HepG2 (cell line): ENCODE measurements at regions not wholly inside any gene's neighbourhood (a gene's known extent, or its start where the extent isn't known, plus 50 kb on each side); places are given as distances from the start of the nearest gene placed in this dataset.
A peak's percentile ranks its signal among the peaks of the same experiment; 100 is the strongest.

Source experiments
- ATAC-seq: fragments of 200-7000 bp; cut with Tn5 transposase; 3 replicates; pipeline ENCODE4 v1.9.1; 2020; ENCODE audit warnings: mild to moderate bottlenecking, moderate library complexity
- BruUV-seq: library from RNA; stranded (reverse); fragments of 400-500 nt; replicated peaks from 2 replicates; lab custom pipeline; 2021; lab: Mats Ljungman, UMichigan
- CTCF ChIA-PET: fragments of 300-600 bp; formaldehyde crosslinking; extraction: SDS; loops from one replicate; lab custom pipeline; 2021; ENCODE audit warnings: low total read pairs, inconsistent platforms, low intra/inter-chr PET ratio; lab: Yijun Ruan, JAX
- POLR2A ChIA-PET: fragments of 350-600 bp; sonication (Branson Sonifier 250); formaldehyde crosslinking; loops from one replicate; lab custom pipeline; 2020; ENCODE audit warnings: antibody characterized with exemption, inconsistent platforms; lab: Yijun Ruan, JAX
- DNase-seq: peaks from one replicate; pipeline ENCODE4 v3.0.0-alpha.2; 2015; ENCODE audit warnings: low spot score
- FAIRE-seq: peaks from 3 replicates; lab custom pipeline; 2011; peaks lifted over from hg19 to GRCh38; lab: Jason Lieb, UNC
- H2AFZ ChIP-seq: one replicate; pipeline ENCODE4 v1.6.1; 2011; ENCODE audit warnings: low read length, inconsistent platforms
- H3K27ac ChIP-seq: fragments of 300-600 bp; 3 replicates; pipeline ENCODE4 v1.8.0; 2011; ENCODE audit warnings: mixed run types, mild to moderate bottlenecking, mixed read lengths, low read length, inconsistent platforms; ENCODE audit not compliant: insufficient read depth; ENCODE audit errors: extremely low read length
- H3K27me3 ChIP-seq, 2 experiments: fragments of 200-600 bp in 1 of 2; 2 replicates in 1 of 2; 3 replicates in 1 of 2; pipeline versions ENCODE4 v1.6.0 to v1.8.0; 2011; ENCODE audit warnings: low read length in 2 of 2, mild to moderate bottlenecking in 2 of 2, moderate library complexity in 2 of 2, inconsistent platforms in 1 of 2; ENCODE audit not compliant: insufficient read depth in 2 of 2, control insufficient read depth in 1 of 2
- H3K36me3 ChIP-seq, 2 experiments: fragments of 200-600 bp in 1 of 2; replicated peaks in 1 of 2; 2 replicates in 1 of 2; 3 replicates in 1 of 2; pipeline versions ENCODE4 v1.5.1 to v1.8.0; 2011; ENCODE audit warnings: low read length in 2 of 2, inconsistent platforms in 1 of 2; ENCODE audit not compliant: insufficient read depth in 2 of 2, control insufficient read depth in 1 of 2
- H3K4me1 ChIP-seq: 2 replicates; pipeline ENCODE4 v1.5.1; 2012; ENCODE audit warnings: low read length, inconsistent platforms; ENCODE audit not compliant: insufficient read depth
- H3K4me2 ChIP-seq: 2 replicates; pipeline ENCODE4 v1.6.0; 2011; ENCODE audit warnings: low read depth, low read length, inconsistent platforms
- H3K4me3 ChIP-seq, 3 experiments: fragments of 200-600 bp in 1 of 3; sonication (generic), shearing (Covaris generic) in 1 of 3; replicated peaks in 1 of 3; 2 replicates each; pipeline ENCODE4 v1.5.1; 2011 to 2016; ENCODE audit warnings: low read length in 3 of 3, inconsistent platforms in 2 of 3, low read depth in 2 of 3, mild to moderate bottlenecking in 2 of 3, control low read depth in 1 of 3, mixed read lengths in 1 of 3; ENCODE audit not compliant: insufficient read depth in 1 of 3
- H3K79me2 ChIP-seq: one replicate; pipeline ENCODE4 v1.6.1; 2011; ENCODE audit warnings: low read length, inconsistent platforms; ENCODE audit not compliant: insufficient read depth
- H3K9ac ChIP-seq: 2 replicates; pipeline ENCODE4 v1.6.0; 2011; ENCODE audit warnings: mild to moderate bottlenecking, low read depth, low read length, inconsistent platforms; ENCODE audit not compliant: insufficient read depth
- H3K9me3 ChIP-seq: 2 replicates; pipeline ENCODE4 v1.5.1; 2012; ENCODE audit warnings: mild to moderate bottlenecking, low read length
- H4K20me1 ChIP-seq: 2 replicates; pipeline ENCODE4 v1.6.0; 2011; ENCODE audit warnings: inconsistent platforms, mild to moderate bottlenecking, low read length, moderate library complexity; ENCODE audit not compliant: insufficient read depth
- KLF9 ChIP-seq: IDR thresholded peaks from 2 replicates; pipeline ENCODE4 v1.6.1; 2016; ENCODE audit warnings: low read depth
- U2AF2 ChIP-seq: fragments of 200-400 bp; formaldehyde crosslinking; IDR thresholded peaks from 2 replicates; pipeline ENCODE4 v1.6.1; 2017; ENCODE audit warnings: low read depth, mild to moderate bottlenecking, low read length
- ZNF629 ChIP-seq: sonication (generic); formaldehyde crosslinking; conservative IDR thresholded peaks from 2 replicates; pipeline ENCODE4 v1.5.0; 2020; ENCODE audit warnings: missing genetic modification reagents
- WGBS: methylation state at CpG from one replicate; pipeline ENCODE4 v1.1.6; 2017; ENCODE audit warnings: low lambda C conversion rate; 5-methylcytosine and 5-hydroxymethylcytosine counted together
- in situ Hi-C: cut with HindIII; loops from 2 replicates; pipeline ENCODE4 v1.10.0; 2017; ENCODE audit warnings: low pct_unique_long_range_greater_than_20kb; ENCODE audit not compliant: extremely low pct_ligation_motif_present
- intact Hi-C: fragments of 100-400 bp; cut with micrococcal nuclease; formaldehyde crosslinking; loops from one replicate; pipeline ENCODE4 v1.10.0; 2022; ENCODE audit not compliant: unreplicated experiment
- TF ChIP-seq, protein P1 (sequence below): sonication (generic); formaldehyde crosslinking; IDR thresholded peaks from 2 replicates; pipeline ENCODE4; 2020; ENCODE audit warnings: missing genetic modification reagents, mild to moderate bottlenecking, borderline replicate concordance

- TF ChIP-seq, protein P1, sequence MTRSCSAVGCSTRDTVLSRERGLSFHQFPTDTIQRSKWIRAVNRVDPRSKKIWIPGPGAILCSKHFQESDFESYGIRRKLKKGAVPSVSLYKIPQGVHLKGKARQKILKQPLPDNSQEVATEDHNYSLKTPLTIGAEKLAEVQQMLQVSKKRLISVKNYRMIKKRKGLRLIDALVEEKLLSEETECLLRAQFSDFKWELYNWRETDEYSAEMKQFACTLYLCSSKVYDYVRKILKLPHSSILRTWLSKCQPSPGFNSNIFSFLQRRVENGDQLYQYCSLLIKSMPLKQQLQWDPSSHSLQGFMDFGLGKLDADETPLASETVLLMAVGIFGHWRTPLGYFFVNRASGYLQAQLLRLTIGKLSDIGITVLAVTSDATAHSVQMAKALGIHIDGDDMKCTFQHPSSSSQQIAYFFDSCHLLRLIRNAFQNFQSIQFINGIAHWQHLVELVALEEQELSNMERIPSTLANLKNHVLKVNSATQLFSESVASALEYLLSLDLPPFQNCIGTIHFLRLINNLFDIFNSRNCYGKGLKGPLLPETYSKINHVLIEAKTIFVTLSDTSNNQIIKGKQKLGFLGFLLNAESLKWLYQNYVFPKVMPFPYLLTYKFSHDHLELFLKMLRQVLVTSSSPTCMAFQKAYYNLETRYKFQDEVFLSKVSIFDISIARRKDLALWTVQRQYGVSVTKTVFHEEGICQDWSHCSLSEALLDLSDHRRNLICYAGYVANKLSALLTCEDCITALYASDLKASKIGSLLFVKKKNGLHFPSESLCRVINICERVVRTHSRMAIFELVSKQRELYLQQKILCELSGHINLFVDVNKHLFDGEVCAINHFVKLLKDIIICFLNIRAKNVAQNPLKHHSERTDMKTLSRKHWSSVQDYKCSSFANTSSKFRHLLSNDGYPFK (CRISPR knock-in tag), result no peak
- TF ChIP-seq KLF9, result no peak
These were observed 84.3 kb upstream of the SHISAL1 start (continued) for GRCh38 chr22:44396727-44397722.

GRCh38 chr22:44396021-44396726 lies 83.4 kb upstream of the SHISAL1 start:
- Histone ChIP-seq H3K79me2 (no peaks in the 10 kb centered on the region), H2AFZ (no peak overlapping the region), H3K4me1 (no peaks in the 10 kb centered on the region), H3K4me2 (no peak overlapping the region), H4K20me1 (no peaks in the 10 kb centered on the region), H3K4me3 (no peak overlapping the region), H3K27me3 (peaks cover 6 to 48% of the 10 kb centered on the region in 2 experiments), H3K9me3 (no peaks in the 10 kb centered on the region), H3K27ac (no peak overlapping the region), H3K36me3 (no peaks in the 10 kb centered on the region), H3K9ac (no peak overlapping the region)
- ChIA-PET CTCF (no interaction called here), POLR2A (no interaction called here)
- DNase-seq (no peak), FAIRE-seq (no peak), ATAC-seq (no peak)
- peak; percentile 56 for TF ChIP-seq ZNF629 (CRISPR knock-in tag)
- TF ChIP-seq U2AF2, result no peak
- intact Hi-C loops, result no loop called here
- WGBS, result 14% methylated on average over 12 of the region's 12 CpGs
- no TSS peak for BruUV-seq
- in situ Hi-C loops, result no loop called here
